Muscle of leg (tissue), 3 donors: ENCODE measurements at regions not wholly inside any gene's neighbourhood (a gene's known extent, or its start where the extent isn't known, plus 50 kb on each side); places are given as distances from the start of the nearest gene placed in this dataset.

Source experiments
- DNase-seq: peaks from one replicate; pipeline ENCODE4 v3.0.0; 2013
- H3K27ac ChIP-seq: one replicate; pipeline ENCODE4 v1.5.1; 2013; ENCODE audit warnings: mild to moderate bottlenecking, low read length, control low read depth
- H3K27me3 ChIP-seq: one replicate; pipeline ENCODE4 v1.6.1; 2013; ENCODE audit warnings: low read length; ENCODE audit not compliant: control insufficient read depth, insufficient read depth
- H3K36me3 ChIP-seq: one replicate; pipeline ENCODE4 v1.6.1; 2013; ENCODE audit warnings: low read length; ENCODE audit not compliant: control insufficient read depth, insufficient read depth
- H3K4me1 ChIP-seq: one replicate; pipeline ENCODE4 v1.6.1; 2013; ENCODE audit warnings: low read length; ENCODE audit not compliant: control insufficient read depth, insufficient read depth
- H3K4me3 ChIP-seq: one replicate; pipeline ENCODE4 v1.5.1; 2013; ENCODE audit warnings: low read length, control low read depth
- H3K9me3 ChIP-seq: replicated peaks from 2 replicates; pipeline ENCODE4 v1.6.1; 2013; ENCODE audit warnings: low read depth, low read length; ENCODE audit not compliant: control insufficient read depth
- WGBS: methylation state at CpG from one replicate; pipeline ENCODE4 v1.1.5; 2013; ENCODE audit warnings: missing lambda C conversion rate; ENCODE audit not compliant: insufficient coverage; 5-methylcytosine and 5-hydroxymethylcytosine counted together

GRCh38 chr5:93805616-93806379 lies 64.4 kb upstream of the POU5F2 start:
- H3K27me3 ChIP-seq, result no peaks in the 10 kb centered on the region
- WGBS, result no CpG with 5 or more reads among the region's 5 CpGs
- no peak for DNase-seq

DNA sequence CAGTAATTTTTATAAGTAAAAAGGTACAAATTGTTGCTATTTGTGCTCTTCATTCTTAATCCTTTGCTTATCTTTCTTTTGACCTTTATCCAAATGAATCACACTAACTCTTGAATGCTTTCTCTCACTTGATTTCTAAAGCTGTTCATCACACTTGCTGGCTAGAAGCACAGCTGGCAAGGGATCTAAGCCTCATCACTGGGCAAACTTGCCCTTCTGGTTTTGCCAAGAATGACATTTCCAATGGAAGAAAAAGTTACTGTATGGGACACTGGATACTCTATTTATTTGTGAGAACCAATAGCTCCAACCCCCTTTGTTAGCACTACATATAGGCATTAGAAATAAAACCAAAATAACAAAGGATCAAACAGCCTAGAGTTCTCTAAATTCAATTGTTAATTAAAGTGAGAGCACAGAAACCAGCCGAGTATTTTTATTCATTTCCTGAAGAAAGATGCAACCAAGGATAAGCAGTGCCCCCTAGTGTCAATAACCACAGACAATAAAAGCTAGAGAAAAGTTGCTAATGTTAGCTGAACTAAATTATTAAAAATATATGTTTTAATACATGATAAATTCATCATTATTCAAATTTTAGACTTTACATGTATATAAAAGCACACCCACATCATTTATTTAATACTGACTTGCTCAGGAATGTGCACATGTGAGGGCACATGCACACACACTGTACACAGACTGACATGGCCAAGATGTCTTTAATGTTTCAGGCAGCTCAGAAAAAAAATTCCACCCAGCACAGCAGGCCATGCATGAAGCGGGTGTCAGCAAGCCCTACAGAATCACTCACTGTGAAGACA lies 59.8 kb upstream of the POU5F2 start:
- DNase-seq, result peak; percentile 65
- H3K9me3 ChIP-seq, result no peaks in the 10 kb centered on the region
- no peaks in the 10 kb centered on the region for H3K27me3 ChIP-seq
- no peaks in the 10 kb centered on the region for H3K4me1 ChIP-seq
- no peak overlapping the region for H3K27ac ChIP-seq
- H3K36me3 ChIP-seq, result no peaks in the 10 kb centered on the region
- no CpG with 5 or more reads among the region's 2 CpGs for WGBS
- H3K4me3 ChIP-seq, result no peak overlapping the region

More at GRCh38 chr5:93805616-93806379, 64.4 kb upstream of the POU5F2 start:
- no peak overlapping the region for H3K4me3 ChIP-seq
- H3K4me1 ChIP-seq, result no peaks in the 10 kb centered on the region
- H3K27ac ChIP-seq, result no peak overlapping the region
- H3K9me3 ChIP-seq, result no peaks in the 10 kb centered on the region
- no peaks in the 10 kb centered on the region for H3K36me3 ChIP-seq

GRCh38 chr5:93794954-93795353 lies 53.6 kb upstream of the POU5F2 start:
- no peaks in the 10 kb centered on the region for H3K27me3 ChIP-seq
- no peak overlapping the region for H3K27ac ChIP-seq
- no peak overlapping the region for H3K4me3 ChIP-seq
- no peaks in the 10 kb centered on the region for H3K9me3 ChIP-seq
- DNase-seq, result no peak
- WGBS, result 100% methylated on average over 1 of the region's 5 CpGs
- no peaks in the 10 kb centered on the region for H3K4me1 ChIP-seq
- peaks cover 7% of the 10 kb centered on the region for H3K36me3 ChIP-seq

DNA sequence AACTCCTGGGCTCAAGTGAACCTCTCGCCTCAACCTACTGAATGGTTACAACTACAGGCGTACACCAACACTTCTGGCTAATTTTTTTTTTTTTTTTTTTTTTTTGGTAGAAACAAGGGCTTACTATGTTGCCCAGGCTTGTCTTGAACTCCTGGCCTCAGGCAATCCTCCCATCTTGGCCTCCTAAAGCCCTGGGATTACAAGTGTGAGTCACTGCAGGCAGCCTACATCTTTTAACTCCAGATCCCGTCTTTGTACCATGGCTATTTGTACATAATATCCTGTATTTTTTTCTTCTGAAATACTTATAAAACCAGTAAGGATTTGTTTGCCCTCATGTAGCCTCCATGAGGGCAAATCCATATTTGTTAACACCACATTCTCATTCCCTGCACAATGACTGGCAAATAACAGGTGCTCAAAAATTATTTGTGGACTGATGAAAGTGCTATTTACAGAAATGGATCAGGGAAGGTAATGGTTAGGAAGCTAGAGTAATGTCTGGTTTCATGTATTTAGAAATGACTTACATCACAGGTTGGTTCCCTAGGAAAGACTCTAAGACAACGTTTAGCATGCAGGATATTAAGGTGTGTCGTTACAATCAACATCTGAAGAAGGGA lies 51.9 kb upstream of the POU5F2 start:
- H3K4me1 ChIP-seq, result no peaks in the 10 kb centered on the region
- DNase-seq, result no peak
- H3K9me3 ChIP-seq, result no peaks in the 10 kb centered on the region
- H3K4me3 ChIP-seq, result no peak overlapping the region
- no peak overlapping the region for H3K27ac ChIP-seq
- 80% methylated on average over 2 of the region's 5 CpGs for WGBS
- H3K27me3 ChIP-seq, result no peaks in the 10 kb centered on the region
- H3K36me3 ChIP-seq, result peaks cover 7% of the 10 kb centered on the region

GRCh38 chr5:93791518-93791972 lies 50.1 kb upstream of the POU5F2 start:
- no peak overlapping the region for H3K4me3 ChIP-seq
- H3K9me3 ChIP-seq, result no peaks in the 10 kb centered on the region
- DNase-seq, result peak; percentile 35
- peaks cover 7% of the 10 kb centered on the region for H3K36me3 ChIP-seq
- H3K27me3 ChIP-seq, result no peaks in the 10 kb centered on the region
- 0% methylated on average over 1 of the region's 3 CpGs for WGBS
- H3K4me1 ChIP-seq, result no peaks in the 10 kb centered on the region
- H3K27ac ChIP-seq, result no peak overlapping the region
